ENCODE measurements at regions not wholly inside any gene's neighbourhood (a gene's known extent, or its start where the extent isn't known, plus 50 kb on each side); places are given as distances from the start of the nearest gene placed in this dataset.

- no peak for TF ChIP-seq CTCF (IDR thresholded peaks at IDR 0.05; ENCODE audit: poor library complexity, severe bottlenecking)
- H3K27ac ChIP-seq (ENCODE audit: poor library complexity, severe bottlenecking), result no peak overlapping the region
Observed at GRCh38 chr1:87685311-87686135, 356.8 kb downstream of the LMO4 start.

GRCh38 chr1:87686136-87686495 is 357.4 kb downstream of the LMO4 start:
- H3K4me3 ChIP-seq (ENCODE audit: severe bottlenecking), result no peak overlapping the region
- no peak for ATAC-seq (ENCODE audit: low read depth)

More at GRCh38 chr1:87685311-87686135, 356.8 kb downstream of the LMO4 start:
- Histone ChIP-seq H3K27me3 (ENCODE audit: insufficient read depth, poor library complexity, severe bottlenecking) (no peaks in the 10 kb centered on the region), H3K36me3 (ENCODE audit: low read depth) (no peaks in the 10 kb centered on the region), H3K9me3 (ENCODE audit: severe bottlenecking) (no peaks in the 10 kb centered on the region), H3K4me1 (ENCODE audit: insufficient read depth, poor library complexity, severe bottlenecking) (no peaks in the 10 kb centered on the region), H3K4me3 (ENCODE audit: severe bottlenecking) (no peak overlapping the region)
- DNase-seq (ENCODE audit: low spot score), result no peak
- ATAC-seq (ENCODE audit: low read depth), result no peak

GRCh38 chr1:87686671-87687070 is 358.0 kb downstream of the LMO4 start:
- no peak overlapping the region for H3K4me3 ChIP-seq (ENCODE audit: severe bottlenecking)
- no peaks in the 10 kb centered on the region for H3K36me3 ChIP-seq (ENCODE audit: low read depth)
- no peak overlapping the region for H3K27ac ChIP-seq (ENCODE audit: poor library complexity, severe bottlenecking)
- no peak for DNase-seq (ENCODE audit: low spot score)
- ATAC-seq (ENCODE audit: low read depth), result no peak
- no peak for TF ChIP-seq CTCF (IDR thresholded peaks at IDR 0.05; ENCODE audit: poor library complexity, severe bottlenecking)
- no peaks in the 10 kb centered on the region for H3K4me1 ChIP-seq (ENCODE audit: insufficient read depth, poor library complexity, severe bottlenecking)
- no peaks in the 10 kb centered on the region for H3K27me3 ChIP-seq (ENCODE audit: insufficient read depth, poor library complexity, severe bottlenecking)
- H3K9me3 ChIP-seq (ENCODE audit: severe bottlenecking), result no peaks in the 10 kb centered on the region

More at GRCh38 chr1:87686136-87686495, 357.4 kb downstream of the LMO4 start:
- H3K27ac ChIP-seq (ENCODE audit: poor library complexity, severe bottlenecking), result no peak overlapping the region
- H3K4me1 ChIP-seq (ENCODE audit: insufficient read depth, poor library complexity, severe bottlenecking), result no peaks in the 10 kb centered on the region
- no peaks in the 10 kb centered on the region for H3K36me3 ChIP-seq (ENCODE audit: low read depth)
- DNase-seq (ENCODE audit: low spot score), result no peak
- no peaks in the 10 kb centered on the region for H3K27me3 ChIP-seq (ENCODE audit: insufficient read depth, poor library complexity, severe bottlenecking)
- H3K9me3 ChIP-seq (ENCODE audit: severe bottlenecking), result no peaks in the 10 kb centered on the region
- no peak for TF ChIP-seq CTCF (IDR thresholded peaks at IDR 0.05; ENCODE audit: poor library complexity, severe bottlenecking)

GRCh38 chr1:87688136-87688535 is 359.5 kb downstream of the LMO4 start:
- no peak for TF ChIP-seq CTCF (IDR thresholded peaks at IDR 0.05; ENCODE audit: poor library complexity, severe bottlenecking)
- Histone ChIP-seq H3K27me3 (ENCODE audit: insufficient read depth, poor library complexity, severe bottlenecking) (no peaks in the 10 kb centered on the region), H3K4me3 (ENCODE audit: severe bottlenecking) (no peak overlapping the region), H3K9me3 (ENCODE audit: severe bottlenecking) (no peaks in the 10 kb centered on the region), H3K36me3 (ENCODE audit: low read depth) (no peaks in the 10 kb centered on the region), H3K27ac (ENCODE audit: poor library complexity, severe bottlenecking) (no peak overlapping the region), H3K4me1 (ENCODE audit: insufficient read depth, poor library complexity, severe bottlenecking) (no peaks in the 10 kb centered on the region)
- ATAC-seq (ENCODE audit: low read depth) (no peak), DNase-seq (ENCODE audit: low spot score) (no peak)

GRCh38 chr1:87689487-87689886 is 360.8 kb downstream of the LMO4 start:
- ATAC-seq (ENCODE audit: low read depth) (no peak), DNase-seq (ENCODE audit: low spot score) (no peak)
- Histone ChIP-seq H3K27ac (ENCODE audit: poor library complexity, severe bottlenecking) (no peak overlapping the region), H3K4me3 (ENCODE audit: severe bottlenecking) (no peak overlapping the region), H3K36me3 (ENCODE audit: low read depth) (no peaks in the 10 kb centered on the region), H3K27me3 (ENCODE audit: insufficient read depth, poor library complexity, severe bottlenecking) (no peaks in the 10 kb centered on the region), H3K4me1 (ENCODE audit: insufficient read depth, poor library complexity, severe bottlenecking) (no peaks in the 10 kb centered on the region), H3K9me3 (ENCODE audit: severe bottlenecking) (no peaks in the 10 kb centered on the region)
- no peak for TF ChIP-seq CTCF (IDR thresholded peaks at IDR 0.05; ENCODE audit: poor library complexity, severe bottlenecking)

Data from RWPE2 (cell line).